ENCODE measurements at regions not wholly inside any gene's neighbourhood (a gene's known extent, or its start where the extent isn't known, plus 50 kb on each side); places are given as distances from the start of the nearest gene placed in this dataset.

GRCh38 chr4:23667659-23668058, 222.2 kb downstream of the PPARGC1A start:
- Histone ChIP-seq H3K9ac (ENCODE audit: low read length in 2 of 2) (no peak overlapping the region), H3K36me3 (ENCODE audit: control insufficient read depth in 2 of 2, insufficient read depth in 2 of 2, low read length in 2 of 2) (no peaks in the 10 kb centered on the region), H3K4me1 (ENCODE audit: control insufficient read depth, insufficient read depth, low read length) (no peaks in the 10 kb centered on the region), H3K4me3 (ENCODE audit: low read length in 2 of 2) (no peak overlapping the region), H3K27ac (ENCODE audit: low read length) (no peak overlapping the region), H3K9me3 (ENCODE audit: control insufficient read depth in 2 of 2, low read length in 2 of 2) (peaks cover 0 to 7% of the 10 kb centered on the region in 2 donors), H3K27me3 (ENCODE audit: control insufficient read depth in 1 of 2, insufficient read depth in 2 of 2, low read length in 2 of 2) (no peaks in the 10 kb centered on the region)

- H3K4me3 ChIP-seq (ENCODE audit: low read length in 2 of 2) = no peak overlapping the region
- peaks cover 0 to 2% of the 10 kb centered on the region in 2 donors for H3K9me3 ChIP-seq (ENCODE audit: control insufficient read depth in 2 of 2, low read length in 2 of 2)
- H3K27ac ChIP-seq (ENCODE audit: low read length) = no peak overlapping the region
- no peaks in the 10 kb centered on the region for H3K4me1 ChIP-seq (ENCODE audit: control insufficient read depth, insufficient read depth, low read length)
- H3K27me3 ChIP-seq (ENCODE audit: control insufficient read depth in 1 of 2, insufficient read depth in 2 of 2, low read length in 2 of 2) = no peaks in the 10 kb centered on the region
- no peaks in the 10 kb centered on the region for H3K36me3 ChIP-seq (ENCODE audit: control insufficient read depth in 2 of 2, insufficient read depth in 2 of 2, low read length in 2 of 2)
- no peak overlapping the region for H3K9ac ChIP-seq (ENCODE audit: low read length in 2 of 2)
Observed at GRCh38 chr4:23660865-23661264, 229.0 kb downstream of the PPARGC1A start.

- Histone ChIP-seq H3K27ac (ENCODE audit: low read length) (no peak overlapping the region), H3K4me1 (ENCODE audit: control insufficient read depth, insufficient read depth, low read length) (no peaks in the 10 kb centered on the region), H3K36me3 (ENCODE audit: control insufficient read depth in 2 of 2, insufficient read depth in 2 of 2, low read length in 2 of 2) (no peaks in the 10 kb centered on the region), H3K4me3 (ENCODE audit: low read length in 2 of 2) (no peak overlapping the region), H3K9ac (ENCODE audit: low read length in 2 of 2) (no peak overlapping the region), H3K27me3 (ENCODE audit: control insufficient read depth in 1 of 2, insufficient read depth in 2 of 2, low read length in 2 of 2) (no peaks in the 10 kb centered on the region), H3K9me3 (ENCODE audit: control insufficient read depth in 2 of 2, low read length in 2 of 2) (no peaks in the 10 kb centered on the region)
Observed at GRCh38 chr4:23654791-23655190, 235.1 kb downstream of the PPARGC1A start.

- H3K9ac ChIP-seq (ENCODE audit: low read length in 2 of 2) = no peak overlapping the region
- H3K4me3 ChIP-seq (ENCODE audit: low read length in 2 of 2) = no peak overlapping the region
- H3K9me3 ChIP-seq (ENCODE audit: control insufficient read depth in 2 of 2, low read length in 2 of 2) = no peaks in the 10 kb centered on the region
- H3K27me3 ChIP-seq (ENCODE audit: control insufficient read depth in 1 of 2, insufficient read depth in 2 of 2, low read length in 2 of 2) = no peaks in the 10 kb centered on the region
- no peaks in the 10 kb centered on the region for H3K4me1 ChIP-seq (ENCODE audit: control insufficient read depth, insufficient read depth, low read length)
- no peaks in the 10 kb centered on the region for H3K36me3 ChIP-seq (ENCODE audit: control insufficient read depth in 2 of 2, insufficient read depth in 2 of 2, low read length in 2 of 2)
- H3K27ac ChIP-seq (ENCODE audit: low read length) = no peak overlapping the region
Observed at GRCh38 chr4:23648854-23649596, 240.8 kb downstream of the PPARGC1A start.

- Histone ChIP-seq H3K27ac (ENCODE audit: low read length) (no peak overlapping the region), H3K27me3 (ENCODE audit: control insufficient read depth in 1 of 2, insufficient read depth in 2 of 2, low read length in 2 of 2) (no peaks in the 10 kb centered on the region), H3K4me3 (ENCODE audit: low read length in 2 of 2) (no peak overlapping the region), H3K9me3 (ENCODE audit: control insufficient read depth in 2 of 2, low read length in 2 of 2) (no peaks in the 10 kb centered on the region), H3K4me1 (ENCODE audit: control insufficient read depth, insufficient read depth, low read length) (no peaks in the 10 kb centered on the region), H3K9ac (ENCODE audit: low read length in 2 of 2) (no peak overlapping the region), H3K36me3 (ENCODE audit: control insufficient read depth in 2 of 2, insufficient read depth in 2 of 2, low read length in 2 of 2) (no peaks in the 10 kb centered on the region)
Observed at GRCh38 chr4:23635468-23635867, 254.4 kb downstream of the PPARGC1A start.

GRCh38 chr4:23631255-23631950, 258.4 kb downstream of the PPARGC1A start:
- no peak overlapping the region for H3K27ac ChIP-seq (ENCODE audit: low read length)
- H3K4me3 ChIP-seq (ENCODE audit: low read length in 2 of 2) = no peak overlapping the region
- no peaks in the 10 kb centered on the region for H3K27me3 ChIP-seq (ENCODE audit: control insufficient read depth in 1 of 2, insufficient read depth in 2 of 2, low read length in 2 of 2)
- H3K4me1 ChIP-seq (ENCODE audit: control insufficient read depth, insufficient read depth, low read length) = no peaks in the 10 kb centered on the region
- H3K9ac ChIP-seq (ENCODE audit: low read length in 2 of 2) = no peak overlapping the region
- H3K36me3 ChIP-seq (ENCODE audit: control insufficient read depth in 2 of 2, insufficient read depth in 2 of 2, low read length in 2 of 2) = no peaks in the 10 kb centered on the region
- no peaks in the 10 kb centered on the region for H3K9me3 ChIP-seq (ENCODE audit: control insufficient read depth in 2 of 2, low read length in 2 of 2)

- no peaks in the 10 kb centered on the region for H3K9me3 ChIP-seq (ENCODE audit: control insufficient read depth in 2 of 2, low read length in 2 of 2)
- H3K4me1 ChIP-seq (ENCODE audit: control insufficient read depth, insufficient read depth, low read length) = no peaks in the 10 kb centered on the region
- H3K27ac ChIP-seq (ENCODE audit: low read length) = no peak overlapping the region
- H3K36me3 ChIP-seq (ENCODE audit: control insufficient read depth in 2 of 2, insufficient read depth in 2 of 2, low read length in 2 of 2) = no peaks in the 10 kb centered on the region
- H3K4me3 ChIP-seq (ENCODE audit: low read length in 2 of 2) = no peak overlapping the region
- H3K9ac ChIP-seq (ENCODE audit: low read length in 2 of 2) = no peak overlapping the region
- H3K27me3 ChIP-seq (ENCODE audit: control insufficient read depth in 1 of 2, insufficient read depth in 2 of 2, low read length in 2 of 2) = no peaks in the 10 kb centered on the region
Observed at GRCh38 chr4:23630110-23630509, 259.7 kb downstream of the PPARGC1A start.

GRCh38 chr4:23629421-23629820, 260.4 kb downstream of the PPARGC1A start:
- Histone ChIP-seq H3K27me3 (ENCODE audit: control insufficient read depth in 1 of 2, insufficient read depth in 2 of 2, low read length in 2 of 2) (no peaks in the 10 kb centered on the region), H3K9me3 (ENCODE audit: control insufficient read depth in 2 of 2, low read length in 2 of 2) (no peaks in the 10 kb centered on the region), H3K4me1 (ENCODE audit: control insufficient read depth, insufficient read depth, low read length) (no peaks in the 10 kb centered on the region), H3K27ac (ENCODE audit: low read length) (no peak overlapping the region), H3K9ac (ENCODE audit: low read length in 2 of 2) (no peak overlapping the region), H3K4me3 (ENCODE audit: low read length in 2 of 2) (no peak overlapping the region), H3K36me3 (ENCODE audit: control insufficient read depth in 2 of 2, insufficient read depth in 2 of 2, low read length in 2 of 2) (no peaks in the 10 kb centered on the region)

- H3K27me3 ChIP-seq (ENCODE audit: control insufficient read depth in 1 of 2, insufficient read depth in 2 of 2, low read length in 2 of 2) = no peaks in the 10 kb centered on the region
Observed at GRCh38 chr4:23614284-23614892, 275.5 kb downstream of the PPARGC1A start.

GRCh38 chr4:23613782-23614181, 276.1 kb downstream of the PPARGC1A start:
- H3K27me3 ChIP-seq (ENCODE audit: control insufficient read depth in 1 of 2, insufficient read depth in 2 of 2, low read length in 2 of 2) = no peaks in the 10 kb centered on the region
- H3K27ac ChIP-seq (ENCODE audit: low read length) = no peak overlapping the region
- no peaks in the 10 kb centered on the region for H3K9me3 ChIP-seq (ENCODE audit: control insufficient read depth in 2 of 2, low read length in 2 of 2)
- no peaks in the 10 kb centered on the region for H3K4me1 ChIP-seq (ENCODE audit: control insufficient read depth, insufficient read depth, low read length)
- no peak overlapping the region for H3K4me3 ChIP-seq (ENCODE audit: low read length in 2 of 2)
- no peaks in the 10 kb centered on the region for H3K36me3 ChIP-seq (ENCODE audit: control insufficient read depth in 2 of 2, insufficient read depth in 2 of 2, low read length in 2 of 2)
- H3K9ac ChIP-seq (ENCODE audit: low read length in 2 of 2) = no peak overlapping the region

More at GRCh38 chr4:23614284-23614892, 275.5 kb downstream of the PPARGC1A start:
- H3K4me1 ChIP-seq (ENCODE audit: control insufficient read depth, insufficient read depth, low read length) = no peaks in the 10 kb centered on the region
- no peaks in the 10 kb centered on the region for H3K36me3 ChIP-seq (ENCODE audit: control insufficient read depth in 2 of 2, insufficient read depth in 2 of 2, low read length in 2 of 2)
- H3K4me3 ChIP-seq (ENCODE audit: low read length in 2 of 2) = no peak overlapping the region
- H3K9ac ChIP-seq (ENCODE audit: low read length in 2 of 2) = no peak overlapping the region
- no peaks in the 10 kb centered on the region for H3K9me3 ChIP-seq (ENCODE audit: control insufficient read depth in 2 of 2, low read length in 2 of 2)
- no peak overlapping the region for H3K27ac ChIP-seq (ENCODE audit: low read length)

- Histone ChIP-seq H3K4me3 (ENCODE audit: low read length in 2 of 2) (no peak overlapping the region), H3K9ac (ENCODE audit: low read length in 2 of 2) (no peak overlapping the region), H3K27ac (ENCODE audit: low read length) (no peak overlapping the region), H3K4me1 (ENCODE audit: control insufficient read depth, insufficient read depth, low read length) (no peaks in the 10 kb centered on the region), H3K27me3 (ENCODE audit: control insufficient read depth in 1 of 2, insufficient read depth in 2 of 2, low read length in 2 of 2) (no peaks in the 10 kb centered on the region), H3K9me3 (ENCODE audit: control insufficient read depth in 2 of 2, low read length in 2 of 2) (no peaks in the 10 kb centered on the region), H3K36me3 (ENCODE audit: control insufficient read depth in 2 of 2, insufficient read depth in 2 of 2, low read length in 2 of 2) (no peaks in the 10 kb centered on the region)
Observed at GRCh38 chr4:23602720-23603119, 287.1 kb downstream of the PPARGC1A start.

Data from stomach smooth muscle (tissue), 2 donors.